Body of pancreas (tissue), 4 donors: ENCODE measurements at regions not wholly inside any gene's neighbourhood (a gene's known extent, or its start where the extent isn't known, plus 50 kb on each side); places are given as distances from the start of the nearest gene placed in this dataset.

Experiments
- ATAC-seq: fragments of 150-250 bp; one replicate; pipeline ENCODE4 v1.9.1; 2016
- DNase-seq, 4 donors: peaks; one replicate each; pipeline ENCODE4 v3.0.0-alpha.2; 2019
- H3K27ac ChIP-seq, 4 donors: fragments of 200-600 bp; sonication (generic); 1 replicate in 3 of 4; 2 replicates in 1 of 4; pipeline versions ENCODE4 v1.5.1 to v1.6.1; 2016 to 2019; ENCODE audit warnings: mild to moderate bottlenecking in 1 of 4, mixed read lengths in 1 of 4, moderate library complexity in 1 of 4
- H3K27me3 ChIP-seq, 2 donors: fragments of 200-600 bp; sonication (generic); one replicate each; pipeline ENCODE4 v1.6.0; 2016; ENCODE audit warnings: mild to moderate bottlenecking in 1 of 2
- H3K36me3 ChIP-seq, 2 donors: fragments of 200-600 bp; sonication (generic); replicated peaks in 1 of 2; 2 replicates each; pipeline ENCODE4 v1.5.1; 2016; ENCODE audit warnings: low read depth in 2 of 2; ENCODE audit not compliant: insufficient read depth in 1 of 2
- H3K4me1 ChIP-seq: fragments of 200-600 bp; sonication (generic); one replicate; pipeline ENCODE4 v1.6.0; 2016
- H3K4me3 ChIP-seq, 2 donors: fragments of 200-600 bp; sonication (generic); 1 replicate in 1 of 2; 2 replicates in 1 of 2; pipeline ENCODE4 v1.5.1; 2016 to 2019
- H3K9me3 ChIP-seq, 3 donors: fragments of 200-600 bp; sonication (generic); 1 replicate in 2 of 3; 2 replicates in 1 of 3; pipeline ENCODE4 v1.5.1; 2016
- CTCF ChIP-seq, 7 experiments: fragments of 450-650 bp in 4 of 7; fragments of 200-600 bp in 3 of 7; sonication (generic) in 3 of 7; IDR thresholded peaks; one replicate each; pipeline ENCODE4 v1.5.1; 2016 to 2019; ENCODE audit warnings: antibody characterized with exemption in 7 of 7
- POLR2A ChIP-seq, 3 donors: fragments of 450-650 bp; IDR thresholded peaks; one replicate each; pipeline ENCODE4 v1.6.1; 2016; ENCODE audit warnings: antibody characterized with exemption in 3 of 3, mild to moderate bottlenecking in 2 of 3
- WGBS, 2 donors: methylation state at CpG; one replicate each; pipeline ENCODE4 v1.1.5; 2017; 5-methylcytosine and 5-hydroxymethylcytosine counted together
- intact Hi-C: fragments of 100-400 bp; cut with DNase I; formaldehyde crosslinking; loops from one replicate; pipeline ENCODE4 v1.15.1; 2023

GRCh38 chr2:146123714-146124113 is 1603.8 kb upstream of the ZEB2 start:
- Histone ChIP-seq H3K4me3 (no peak overlapping the region), H3K27me3 (no peaks in the 10 kb centered on the region), H3K4me1 (no peaks in the 10 kb centered on the region), H3K9me3 (no peaks in the 10 kb centered on the region), H3K36me3 (no peaks in the 10 kb centered on the region), H3K27ac (no peak overlapping the region)
- 75 to 78% methylated on average over 1 of the region's 1 CpG for WGBS, 2 donors
- intact Hi-C loops = no loop called here
- ATAC-seq (no peak), DNase-seq (no peak)
- TF ChIP-seq POLR2A (IDR thresholded peaks at IDR 0.05) = no peak
- no peak for TF ChIP-seq CTCF (IDR thresholded peaks at IDR 0.05)

- Histone ChIP-seq H3K4me3 (no peak overlapping the region), H3K36me3 (no peaks in the 10 kb centered on the region), H3K4me1 (no peaks in the 10 kb centered on the region), H3K27me3 (no peaks in the 10 kb centered on the region), H3K9me3 (no peaks in the 10 kb centered on the region), H3K27ac (no peak overlapping the region)
- ATAC-seq = no peak
- no peak for DNase-seq
- intact Hi-C loops = no loop called here
- TF ChIP-seq POLR2A (IDR thresholded peaks at IDR 0.05) = no peak
- no peak for TF ChIP-seq CTCF (IDR thresholded peaks at IDR 0.05)
- WGBS, 2 donors = 92% methylated on average over 3 of the region's 3 CpGs
These were observed 1603.3 kb upstream of the ZEB2 start for GRCh38 chr2:146123256-146123655.

- no peaks in the 10 kb centered on the region for H3K36me3 ChIP-seq
- no peak overlapping the region for H3K4me3 ChIP-seq
- H3K27me3 ChIP-seq = no peaks in the 10 kb centered on the region
- H3K4me1 ChIP-seq = no peaks in the 10 kb centered on the region
- ATAC-seq (no peak), DNase-seq (no peak)
- intact Hi-C loops = no loop called here
- H3K9me3 ChIP-seq = no peaks in the 10 kb centered on the region
- WGBS, 2 donors = 87 to 94% methylated on average over 3 of the region's 3 CpGs
- TF ChIP-seq CTCF (IDR thresholded peaks at IDR 0.05) = no peak
- H3K27ac ChIP-seq = no peak overlapping the region
These were observed 1599.7 kb upstream of the ZEB2 start for GRCh38 chr2:146119586-146119985.

GRCh38 chr2:146108993-146109392 is 1589.1 kb upstream of the ZEB2 start:
- no peaks in the 10 kb centered on the region for H3K4me1 ChIP-seq
- ATAC-seq (no peak), DNase-seq (no peak)
- no peak overlapping the region for H3K4me3 ChIP-seq
- no peak overlapping the region for H3K27ac ChIP-seq
- H3K36me3 ChIP-seq = no peaks in the 10 kb centered on the region
- no peaks in the 10 kb centered on the region for H3K27me3 ChIP-seq
- 67% methylated on average over 3 of the region's 3 CpGs; no CpG with 5 or more reads in 1 of the 2 donors for WGBS, 2 donors
- no peak for TF ChIP-seq CTCF (IDR thresholded peaks at IDR 0.05)
- H3K9me3 ChIP-seq = no peaks in the 10 kb centered on the region
- intact Hi-C loops = no loop called here

- H3K36me3 ChIP-seq = no peaks in the 10 kb centered on the region
- no peaks in the 10 kb centered on the region for H3K4me1 ChIP-seq
- H3K27ac ChIP-seq = no peak overlapping the region
- TF ChIP-seq POLR2A (IDR thresholded peaks at IDR 0.05) = no peak
- no peak for TF ChIP-seq CTCF (IDR thresholded peaks at IDR 0.05)
- ATAC-seq (no peak), DNase-seq (no peak)
- H3K9me3 ChIP-seq = peaks cover 0 to 18% (median 0%) of the 10 kb centered on the region in 3 donors
- intact Hi-C loops = no loop called here
- no peak overlapping the region for H3K4me3 ChIP-seq
- no peaks in the 10 kb centered on the region for H3K27me3 ChIP-seq
- WGBS, 2 donors = 71 to 80% methylated on average over 3 of the region's 3 CpGs
These were observed 1574.3 kb upstream of the ZEB2 start for GRCh38 chr2:146094185-146094584.
